Heart left ventricle (tissue), 16 donors: ENCODE measurements at regions not wholly inside any gene's neighbourhood (a gene's known extent, or its start where the extent isn't known, plus 50 kb on each side); places are given as distances from the start of the nearest gene placed in this dataset.

ENCODE experiments used
- ATAC-seq, 4 donors: fragments of 200-7000 bp; cut with Tn5 transposase; one replicate each; pipeline ENCODE4 v1.9.1; 2020 to 2022; ENCODE audit warnings: moderate library complexity in 4 of 4, mild to moderate bottlenecking in 3 of 4, moderate number of reproducible peaks in 1 of 4
- DNase-seq, 5 donors: peaks; one replicate each; pipeline ENCODE4 v3.0.0-alpha.2; 2020
- H3K27ac ChIP-seq, 12 donors: fragments of 200-600 bp; sonication (generic) in 4 of 12; one replicate each; pipeline versions ENCODE4 v1.5.0 to v1.8.0; 2016 to 2022; ENCODE audit warnings: mild to moderate bottlenecking in 2 of 12
- H3K27me3 ChIP-seq, 9 donors: fragments of 200-600 bp; sonication (generic) in 2 of 9; one replicate each; pipeline versions ENCODE4 v1.5.1 to v1.8.0; 2016 to 2022; ENCODE audit warnings: mild to moderate bottlenecking in 3 of 9
- H3K36me3 ChIP-seq, 9 donors: fragments of 200-600 bp; sonication (generic) in 2 of 9; one replicate each; pipeline versions ENCODE4 v1.5.0 to v1.8.0; 2018 to 2022; ENCODE audit warnings: mild to moderate bottlenecking in 2 of 9
- H3K4me1 ChIP-seq, 12 donors: fragments of 200-600 bp; sonication (generic) in 4 of 12; one replicate each; pipeline versions ENCODE4 v1.5.0 to v1.8.0; 2016 to 2022; ENCODE audit warnings: mild to moderate bottlenecking in 3 of 12
- H3K4me3 ChIP-seq, 12 donors: fragments of 200-600 bp; sonication (generic) in 4 of 12; one replicate each; pipeline versions ENCODE4 v1.5.0 to v1.8.0; 2017 to 2022; ENCODE audit warnings: mild to moderate bottlenecking in 9 of 12, moderate library complexity in 4 of 12
- H3K9me3 ChIP-seq, 12 donors: fragments of 200-600 bp; sonication (generic) in 4 of 12; one replicate each; pipeline versions ENCODE4 v1.5.0 to v1.8.0; 2016 to 2022; ENCODE audit warnings: mild to moderate bottlenecking in 1 of 12
- CTCF ChIP-seq, 12 donors: fragments of 200-600 bp; sonication (generic) in 4 of 12; IDR thresholded peaks; one replicate each; pipeline versions ENCODE4 v1.5.0 to v1.8.0; 2018 to 2022; ENCODE audit warnings: antibody characterized with exemption in 12 of 12, mild to moderate bottlenecking in 5 of 12
- POLR2A ChIP-seq, 2 donors: fragments of 450-650 bp; IDR thresholded peaks; one replicate each; pipeline ENCODE4 v1.6.1; 2017; ENCODE audit warnings: antibody characterized with exemption in 2 of 2, mild to moderate bottlenecking in 2 of 2, moderate library complexity in 2 of 2
- WGBS, 4 donors: extraction: QIAGEN DNeasy Blood & Tissue Kit in 2 of 4; methylation state at CpG; one replicate each; pipeline versions ENCODE4 v1.1.5 to v1.1.7; 2013 to 2018; 5-methylcytosine and 5-hydroxymethylcytosine counted together
- intact Hi-C, 10 donors: fragments of 100-400 bp; cut with DNase I; formaldehyde crosslinking; loops; one replicate each; pipeline versions ENCODE4 v1.11.1 to v1.14.2; 2022
- donor health status: ischemic (EF 13 %, LVEDD 7.1; RV severe dilation, severe dysfunction).
- donor health status: healthy with polysubstance abuse.
- donor health status: DM: no; HTN: yes; CAD: no.
- donor health status: DM: no; HTN: no; CAD: no.
- donor health status: ischemic (EF 25% LVEDD 6.9; RV normal size, moderate dysfunction).
- donor health status: ischemic (EF 25% LVEDD 5.7; RV mildly dilated, moderate dysfunction).
- donor health status: healthy.
- donor health status: DM: yes; HTN: yes; CAD: no.
- donor health status: ischemic (EF 35%, LVEDD 5.7; RV mildly dilated, moderate dysfunction).
- donor health status: nonischemic (EF 11% LVEDD 7.7; RV severe dilation, severe dysfunction).
- donor health status: DM: yes; HTN: yes; CAD: no.
- donor health status: PGD.
- donor health status: ischemic (EF 29% LVEDD 5.4; RV normal size, mild dysfunction).
- donor health status: nonischemic (EF 23%, LVEDD 6.1; RV moderate dilation, normal function).

DNA sequence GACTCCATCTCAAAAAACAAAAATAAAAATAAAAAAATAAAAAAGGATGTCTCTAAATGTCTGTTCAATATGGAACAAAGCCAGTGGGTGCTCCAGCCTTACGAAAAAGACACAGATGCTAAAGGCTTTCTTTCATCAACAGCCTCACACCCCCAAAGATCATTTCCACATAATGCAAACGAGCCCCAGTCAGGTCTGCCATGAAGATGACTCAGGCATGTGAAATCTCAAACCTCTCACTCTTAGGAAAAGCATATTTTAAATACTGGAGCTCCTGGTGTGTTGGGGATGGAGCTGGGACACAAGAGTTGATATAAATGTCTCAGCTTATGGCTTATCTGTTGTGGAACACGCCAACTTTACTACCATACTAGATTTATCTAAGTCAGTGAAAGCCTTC lies 49.9 kb upstream of the PLXNC1 start:
- Histone ChIP-seq H3K9me3 (no peaks in the 10 kb centered on the region), H3K27me3 (no peaks in the 10 kb centered on the region), H3K27ac (no peak overlapping the region), H3K4me3 (no peak overlapping the region), H3K36me3 (no peaks in the 10 kb centered on the region), H3K4me1 (peaks cover 0 to 17% (median 10%) of the 10 kb centered on the region in 12 donors)
- intact Hi-C loops: loop anchor here in 4 of 10 donors (5.0 to 10.0 kb wide), 5 partner anchors 106 to 214 kb away; no protein-coding TSS in a partner anchor
- ATAC-seq (no peak), DNase-seq (no peak)
- no peak for TF ChIP-seq POLR2A (IDR thresholded peaks at IDR 0.05)
- TF ChIP-seq CTCF (IDR thresholded peaks at IDR 0.05): no peak
- 47 to 74% (median 65%) methylated on average over 3 of the region's 3 CpGs for WGBS, 4 donors
